Calu3 (cell line): ENCODE measurements at regions not wholly inside any gene's neighbourhood (a gene's known extent, or its start where the extent isn't known, plus 50 kb on each side); places are given as distances from the start of the nearest gene placed in this dataset.

Experiments
- BruUV-seq: library from RNA; stranded (reverse); fragments of 400-500 nt; replicated peaks from 2 replicates; lab custom pipeline; 2021; lab: Mats Ljungman, UMichigan
- CTCF ChIA-PET: fragments of 300-600 bp; sonication (Branson Sonifier 250); formaldehyde crosslinking; loops from one replicate; lab custom pipeline; 2022; ENCODE audit warnings: antibody characterized with exemption; lab: Charles Lee
- DNase-seq: peaks from one replicate; pipeline ENCODE4 v3.0.0; 2022
- H3K27ac Mint-ChIP-seq: one replicate; pipeline ENCODE4 v1.8.0; 2022; ENCODE audit warnings: mixed read lengths; ENCODE audit not compliant: unreplicated experiment
- H3K27me3 Mint-ChIP-seq: one replicate; pipeline ENCODE4 v1.8.0; 2022; ENCODE audit warnings: mixed read lengths; ENCODE audit not compliant: unreplicated experiment
- H3K36me3 Mint-ChIP-seq: one replicate; pipeline ENCODE4 v1.8.0; 2022; ENCODE audit warnings: mild to moderate bottlenecking, moderate library complexity, mixed read lengths; ENCODE audit not compliant: insufficient read depth, unreplicated experiment
- H3K4me1 Mint-ChIP-seq: one replicate; pipeline ENCODE4 v1.8.0; 2022; ENCODE audit warnings: mild to moderate bottlenecking, low read depth, mixed read lengths; ENCODE audit not compliant: unreplicated experiment
- H3K4me3 Mint-ChIP-seq: one replicate; pipeline ENCODE4 v1.8.0; 2022; ENCODE audit warnings: mild to moderate bottlenecking, low read depth, moderate library complexity, mixed read lengths; ENCODE audit not compliant: unreplicated experiment
- H3K9me3 Mint-ChIP-seq: one replicate; pipeline ENCODE4 v1.8.0; 2022; ENCODE audit warnings: low read depth, mixed read lengths; ENCODE audit not compliant: unreplicated experiment
- intact Hi-C: fragments of 100-400 bp; cut with micrococcal nuclease; formaldehyde crosslinking; loops from one replicate; pipeline ENCODE4 v1.10.0; 2022; ENCODE audit not compliant: unreplicated experiment
- TF ChIP-seq, protein P1 (sequence below): fragments of 200-600 bp; IDR thresholded peaks from one replicate; pipeline ENCODE4 v1.8.0; 2022; ENCODE audit warnings: antibody characterized with exemption; ENCODE audit not compliant: unreplicated experiment

DNA sequence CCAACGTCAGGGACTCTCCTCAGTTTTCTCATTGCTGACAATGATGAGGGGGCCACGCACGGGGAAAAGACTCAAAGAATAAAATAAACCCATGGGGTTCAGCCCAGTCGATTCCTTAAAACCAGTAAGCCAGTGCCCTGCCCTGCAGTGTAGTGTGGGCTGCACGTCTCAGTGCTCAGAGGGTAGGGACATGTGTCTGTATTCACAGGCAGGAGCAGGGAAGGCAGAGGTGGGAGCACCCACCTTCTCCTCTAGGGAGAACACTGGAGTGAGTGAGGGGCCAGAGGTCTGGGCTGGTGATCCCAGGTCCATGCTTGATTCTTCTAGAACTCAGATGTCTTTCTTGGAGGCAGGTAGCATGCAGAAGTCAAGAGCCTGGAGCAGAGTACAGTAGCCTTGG, 303.6 kb downstream of the MATN1 start:
- TF ChIP-seq, protein P1, sequence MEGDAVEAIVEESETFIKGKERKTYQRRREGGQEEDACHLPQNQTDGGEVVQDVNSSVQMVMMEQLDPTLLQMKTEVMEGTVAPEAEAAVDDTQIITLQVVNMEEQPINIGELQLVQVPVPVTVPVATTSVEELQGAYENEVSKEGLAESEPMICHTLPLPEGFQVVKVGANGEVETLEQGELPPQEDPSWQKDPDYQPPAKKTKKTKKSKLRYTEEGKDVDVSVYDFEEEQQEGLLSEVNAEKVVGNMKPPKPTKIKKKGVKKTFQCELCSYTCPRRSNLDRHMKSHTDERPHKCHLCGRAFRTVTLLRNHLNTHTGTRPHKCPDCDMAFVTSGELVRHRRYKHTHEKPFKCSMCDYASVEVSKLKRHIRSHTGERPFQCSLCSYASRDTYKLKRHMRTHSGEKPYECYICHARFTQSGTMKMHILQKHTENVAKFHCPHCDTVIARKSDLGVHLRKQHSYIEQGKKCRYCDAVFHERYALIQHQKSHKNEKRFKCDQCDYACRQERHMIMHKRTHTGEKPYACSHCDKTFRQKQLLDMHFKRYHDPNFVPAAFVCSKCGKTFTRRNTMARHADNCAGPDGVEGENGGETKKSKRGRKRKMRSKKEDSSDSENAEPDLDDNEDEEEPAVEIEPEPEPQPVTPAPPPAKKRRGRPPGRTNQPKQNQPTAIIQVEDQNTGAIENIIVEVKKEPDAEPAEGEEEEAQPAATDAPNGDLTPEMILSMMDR = no peak
- H3K9me3 Mint-ChIP-seq = no peaks in the 10 kb centered on the region
- BruUV-seq = no TSS peak
- no peaks in the 10 kb centered on the region for H3K36me3 Mint-ChIP-seq
- no peak overlapping the region for H3K27ac Mint-ChIP-seq
- intact Hi-C loops = no loop called here
- no peaks in the 10 kb centered on the region for H3K4me1 Mint-ChIP-seq
- DNase-seq = no peak
- CTCF ChIA-PET = interaction anchor here (1.2 kb wide), 1 partner anchor 8 kb away, joined by 5 read pairs; no protein-coding TSS in a partner anchor
- peaks cover 94% of the 10 kb centered on the region for H3K27me3 Mint-ChIP-seq
- no peak overlapping the region for H3K4me3 Mint-ChIP-seq

DNA sequence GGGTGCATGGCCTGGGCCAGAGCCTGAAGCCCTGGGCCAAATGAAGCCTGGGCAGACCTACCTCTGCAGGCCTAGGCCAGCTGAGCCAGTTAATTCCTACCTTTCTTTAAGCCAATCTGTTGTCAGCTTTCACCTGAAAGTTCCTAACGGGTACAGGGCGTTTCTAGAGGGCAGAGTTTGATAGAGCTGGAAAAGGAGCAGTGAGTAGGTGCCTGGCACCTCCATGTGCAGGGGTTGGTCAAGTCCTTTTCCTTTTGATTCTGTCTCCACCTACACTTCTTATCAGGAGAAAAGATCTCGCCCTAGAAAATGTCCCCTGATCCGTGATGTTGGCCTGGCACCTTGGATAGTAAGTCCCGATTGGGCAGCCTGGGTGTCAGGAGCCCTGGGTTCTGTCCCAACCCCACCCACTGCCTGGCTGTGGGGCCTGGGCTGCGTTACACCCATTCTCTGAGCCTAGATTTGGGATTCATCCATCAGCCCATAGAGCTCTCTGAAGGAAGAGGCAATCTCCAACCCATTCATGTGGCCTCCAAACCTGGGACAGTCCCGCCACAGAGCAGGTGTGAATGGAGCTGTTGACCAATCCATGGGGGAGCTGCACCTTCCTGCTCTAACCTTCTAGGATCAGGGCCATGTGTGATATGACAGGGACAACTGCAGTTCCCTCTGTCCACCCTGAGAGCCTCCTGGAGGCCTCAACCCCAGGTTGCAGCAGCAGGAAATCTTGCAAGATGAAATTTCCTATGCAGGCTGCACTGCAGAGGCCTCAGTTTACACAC, 304.3 kb downstream of the MATN1 start:
- CTCF ChIA-PET = interaction anchor here (1.2 kb wide), 1 partner anchor 9 kb away, joined by 5 read pairs; no protein-coding TSS in a partner anchor
- TF ChIP-seq, protein P1 = no peak
- no TSS peak for BruUV-seq
- intact Hi-C loops = no loop called here
- Mint-ChIP-seq H3K9me3 (no peaks in the 10 kb centered on the region), H3K4me1 (no peaks in the 10 kb centered on the region), H3K4me3 (no peak overlapping the region), H3K27ac (no peak overlapping the region), H3K36me3 (no peaks in the 10 kb centered on the region), H3K27me3 (peaks cover 94% of the 10 kb centered on the region)
- no peak for DNase-seq

DNA sequence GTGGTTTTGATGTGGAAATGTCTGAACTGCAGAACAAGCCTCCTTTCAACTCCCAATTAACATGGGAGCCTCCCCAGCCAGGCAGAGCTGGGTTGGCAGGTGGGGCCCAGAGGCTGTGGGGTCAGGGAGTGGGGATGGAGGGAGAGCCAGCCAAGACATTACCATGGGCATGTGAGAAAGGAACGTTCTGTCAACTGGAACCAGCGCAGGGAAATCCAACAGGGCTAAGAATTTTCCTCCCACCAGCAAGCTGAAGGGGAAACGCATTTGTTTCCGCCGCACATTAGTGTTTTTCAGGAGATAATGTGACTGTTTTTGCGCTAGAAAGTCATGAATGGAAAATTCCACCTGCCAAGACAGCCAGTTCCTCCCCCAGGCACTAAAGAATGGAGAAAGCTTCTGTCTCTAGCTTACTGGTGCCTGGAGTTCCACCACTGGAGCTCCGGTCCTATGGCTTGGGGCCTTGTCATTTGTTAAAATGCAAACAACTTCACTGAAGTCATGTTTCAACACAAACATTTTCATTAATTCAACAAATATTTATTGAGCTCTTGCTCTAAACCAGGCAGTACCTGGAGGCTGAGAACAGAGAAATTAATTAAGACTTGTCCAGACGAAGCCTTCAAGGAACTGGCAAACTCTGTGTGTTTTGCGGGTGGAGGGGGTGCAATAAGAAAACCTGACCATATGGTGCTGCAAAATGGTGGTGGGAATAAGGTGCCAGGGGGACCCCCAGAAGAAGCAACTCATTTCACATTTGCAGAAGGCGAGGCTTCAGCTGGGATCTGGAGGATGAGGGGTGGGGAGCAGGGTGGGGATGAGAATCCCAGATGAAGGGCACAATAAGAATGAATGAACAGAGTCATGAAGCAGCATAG, 305.1 kb downstream of the MATN1 start:
- BruUV-seq = no TSS peak
- Mint-ChIP-seq H3K4me1 (no peaks in the 10 kb centered on the region), H3K27ac (no peak overlapping the region), H3K9me3 (no peaks in the 10 kb centered on the region), H3K36me3 (no peaks in the 10 kb centered on the region), H3K27me3 (peaks cover 94% of the 10 kb centered on the region), H3K4me3 (no peak overlapping the region)
- TF ChIP-seq, protein P1 = no peak
- DNase-seq = no peak
- intact Hi-C loops = no loop called here
- CTCF ChIA-PET = interaction anchor here (1.2 kb wide), 1 partner anchor 10 kb away, joined by 5 read pairs; no protein-coding TSS in a partner anchor

DNA sequence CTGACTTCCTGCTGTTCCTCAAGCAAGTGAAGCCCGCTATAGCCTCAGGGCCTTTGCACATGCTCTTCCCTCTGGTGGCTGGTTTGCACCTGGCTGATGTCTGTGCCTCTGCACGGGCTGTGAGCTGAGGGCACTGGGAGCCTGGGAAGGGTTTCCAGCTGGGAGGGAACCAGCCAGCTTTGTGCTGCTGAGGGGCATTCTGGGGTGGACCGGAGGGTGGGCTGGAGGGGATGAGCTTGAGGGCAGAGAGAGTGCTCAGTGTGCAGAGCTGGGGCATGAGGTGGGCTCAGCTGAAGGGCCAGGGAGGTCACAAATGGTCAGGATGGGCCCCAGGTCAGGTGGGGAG, 305.7 kb downstream of the MATN1 start:
- H3K27ac Mint-ChIP-seq = no peak overlapping the region
- no peak for DNase-seq
- no TSS peak for BruUV-seq
- peaks cover 94% of the 10 kb centered on the region for H3K27me3 Mint-ChIP-seq
- intact Hi-C loops = no loop called here
- no peaks in the 10 kb centered on the region for H3K9me3 Mint-ChIP-seq
- no peaks in the 10 kb centered on the region for H3K36me3 Mint-ChIP-seq
- no peaks in the 10 kb centered on the region for H3K4me1 Mint-ChIP-seq
- CTCF ChIA-PET = interaction anchor here (0.6 kb wide), 1 partner anchor 37 kb away, joined by 3 read pairs; no protein-coding TSS in a partner anchor
- H3K4me3 Mint-ChIP-seq = no peak overlapping the region
- TF ChIP-seq, protein P1 = no peak
